ENCODE measurements at regions not wholly inside any gene's neighbourhood (a gene's known extent, or its start where the extent isn't known, plus 50 kb on each side); places are given as distances from the start of the nearest gene placed in this dataset.

DNA sequence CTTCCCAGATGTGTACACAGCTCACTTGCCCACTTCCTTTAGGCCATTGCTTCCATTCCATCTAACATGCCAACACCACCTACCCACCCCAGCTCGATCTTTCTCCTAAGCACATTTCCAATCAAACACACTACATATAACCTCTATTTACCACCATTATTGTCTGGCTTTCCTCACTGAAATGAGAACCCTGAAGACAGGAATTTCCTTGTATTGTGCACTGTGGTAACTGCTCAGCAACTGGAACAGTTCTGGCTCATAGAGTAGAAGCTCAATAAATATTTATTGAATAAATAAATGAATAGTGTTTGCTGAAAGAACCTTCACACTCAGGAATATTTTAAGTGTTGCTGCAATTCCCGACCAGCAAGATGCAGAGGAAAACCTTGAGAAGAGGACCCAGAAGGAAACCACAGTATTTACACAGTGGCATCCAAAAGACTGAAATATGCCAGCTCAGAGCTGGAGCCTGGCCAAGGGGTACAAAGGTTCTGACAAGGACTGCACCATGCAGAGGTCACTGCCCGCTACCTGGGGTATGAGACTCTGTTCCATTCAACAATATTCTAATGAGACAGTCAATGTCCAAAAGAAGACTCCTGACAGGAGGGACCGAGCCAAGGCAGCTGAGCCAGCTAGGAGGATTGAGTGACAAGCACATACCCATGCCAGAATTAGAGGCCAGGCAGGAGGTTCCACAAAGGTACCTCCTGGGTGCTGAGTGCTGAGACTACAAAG, 168.8 kb downstream of the NUP210 start:
- TF ChIP-seq, protein P1, sequence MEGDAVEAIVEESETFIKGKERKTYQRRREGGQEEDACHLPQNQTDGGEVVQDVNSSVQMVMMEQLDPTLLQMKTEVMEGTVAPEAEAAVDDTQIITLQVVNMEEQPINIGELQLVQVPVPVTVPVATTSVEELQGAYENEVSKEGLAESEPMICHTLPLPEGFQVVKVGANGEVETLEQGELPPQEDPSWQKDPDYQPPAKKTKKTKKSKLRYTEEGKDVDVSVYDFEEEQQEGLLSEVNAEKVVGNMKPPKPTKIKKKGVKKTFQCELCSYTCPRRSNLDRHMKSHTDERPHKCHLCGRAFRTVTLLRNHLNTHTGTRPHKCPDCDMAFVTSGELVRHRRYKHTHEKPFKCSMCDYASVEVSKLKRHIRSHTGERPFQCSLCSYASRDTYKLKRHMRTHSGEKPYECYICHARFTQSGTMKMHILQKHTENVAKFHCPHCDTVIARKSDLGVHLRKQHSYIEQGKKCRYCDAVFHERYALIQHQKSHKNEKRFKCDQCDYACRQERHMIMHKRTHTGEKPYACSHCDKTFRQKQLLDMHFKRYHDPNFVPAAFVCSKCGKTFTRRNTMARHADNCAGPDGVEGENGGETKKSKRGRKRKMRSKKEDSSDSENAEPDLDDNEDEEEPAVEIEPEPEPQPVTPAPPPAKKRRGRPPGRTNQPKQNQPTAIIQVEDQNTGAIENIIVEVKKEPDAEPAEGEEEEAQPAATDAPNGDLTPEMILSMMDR (IDR thresholded peaks at IDR 0.05), result no peak
- TF ChIP-seq EP300 (IDR thresholded peaks at IDR 0.05) (no peak), POLR2A (IDR thresholded peaks at IDR 0.05) (no peak)

All from ovary (tissue), 3 donors.